Large intestine (tissue), 3 donors: ENCODE measurements at regions not wholly inside any gene's neighbourhood (a gene's known extent, or its start where the extent isn't known, plus 50 kb on each side); places are given as distances from the start of the nearest gene placed in this dataset.

Experiments
- DNase-seq, 2 donors: peaks; one replicate each; pipeline versions ENCODE4 v3.0.0 to v3.0.0-alpha.2; 2013
- H3K27ac ChIP-seq: one replicate; pipeline ENCODE4 v1.5.1; 2013; ENCODE audit warnings: low read length
- H3K27me3 ChIP-seq: 2 replicates; pipeline ENCODE4 v1.6.1; 2013; ENCODE audit warnings: low read length; ENCODE audit not compliant: control insufficient read depth, insufficient read depth
- H3K36me3 ChIP-seq: 2 replicates; pipeline ENCODE4 v1.6.1; 2013; ENCODE audit warnings: low read length; ENCODE audit not compliant: control insufficient read depth, insufficient read depth
- H3K4me1 ChIP-seq: one replicate; pipeline ENCODE4 v1.6.1; 2013; ENCODE audit warnings: low read length; ENCODE audit not compliant: control insufficient read depth, insufficient read depth
- H3K4me3 ChIP-seq: one replicate; pipeline ENCODE4 v1.5.1; 2013; ENCODE audit warnings: low read length
- H3K9me3 ChIP-seq: one replicate; pipeline ENCODE4 v1.6.1; 2013; ENCODE audit warnings: mild to moderate bottlenecking, low read depth, low read length, moderate library complexity; ENCODE audit not compliant: control insufficient read depth
- WGBS: methylation state at CpG from one replicate; pipeline ENCODE4 v1.1.5; 2013; ENCODE audit warnings: low lambda C conversion rate; ENCODE audit not compliant: insufficient coverage; 5-methylcytosine and 5-hydroxymethylcytosine counted together

GRCh38 chr9:3125602-3126405 is 281.9 kb upstream of the PUM3 start:
- H3K4me3 ChIP-seq, result no peak overlapping the region
- WGBS, result 90% methylated on average over 2 of the region's 6 CpGs
- no peak for DNase-seq

GRCh38 chr9:3124001-3124400 is 280.1 kb upstream of the PUM3 start:
- H3K36me3 ChIP-seq, result no peaks in the 10 kb centered on the region
- no peak overlapping the region for H3K4me3 ChIP-seq
- DNase-seq, result no peak
- no peaks in the 10 kb centered on the region for H3K27me3 ChIP-seq
- no peak overlapping the region for H3K27ac ChIP-seq
- H3K9me3 ChIP-seq, result no peaks in the 10 kb centered on the region
- no peaks in the 10 kb centered on the region for H3K4me1 ChIP-seq
- no CpG with 5 or more reads among the region's 2 CpGs for WGBS

More at GRCh38 chr9:3125602-3126405, 281.9 kb upstream of the PUM3 start:
- no peaks in the 10 kb centered on the region for H3K4me1 ChIP-seq
- no peaks in the 10 kb centered on the region for H3K9me3 ChIP-seq
- no peaks in the 10 kb centered on the region for H3K27me3 ChIP-seq
- no peaks in the 10 kb centered on the region for H3K36me3 ChIP-seq
- H3K27ac ChIP-seq, result no peak overlapping the region

- Histone ChIP-seq H3K4me1 (no peaks in the 10 kb centered on the region), H3K27me3 (no peaks in the 10 kb centered on the region), H3K4me3 (no peak overlapping the region), H3K36me3 (no peaks in the 10 kb centered on the region), H3K27ac (no peak overlapping the region), H3K9me3 (no peaks in the 10 kb centered on the region)
- no peak for DNase-seq
These were observed 274.2 kb upstream of the PUM3 start for GRCh38 chr9:3118081-3118480.

DNA sequence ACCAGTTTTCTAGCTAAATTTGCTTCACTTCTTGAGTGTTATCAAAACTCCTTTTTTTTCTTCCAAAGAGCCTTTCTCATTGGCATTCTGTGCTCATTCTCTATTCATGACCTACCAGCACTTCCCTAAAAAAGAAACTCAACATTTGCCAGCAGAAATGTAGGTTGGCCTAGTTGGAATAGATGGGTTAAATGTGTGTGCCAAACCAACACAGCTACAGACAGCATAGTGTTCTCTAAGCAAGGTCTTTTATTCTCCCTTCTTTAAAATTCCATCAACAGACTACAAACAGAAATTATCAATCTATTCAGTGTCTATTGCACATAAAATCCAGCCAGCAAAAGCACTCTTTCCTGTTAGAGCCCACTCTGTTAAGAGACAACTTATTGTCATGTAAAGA is 255.8 kb upstream of the PUM3 start:
- H3K4me3 ChIP-seq, result no peak overlapping the region
- no peaks in the 10 kb centered on the region for H3K4me1 ChIP-seq
- DNase-seq, result no peak
- H3K9me3 ChIP-seq, result no peaks in the 10 kb centered on the region
- no peak overlapping the region for H3K27ac ChIP-seq
- no peaks in the 10 kb centered on the region for H3K27me3 ChIP-seq
- no peaks in the 10 kb centered on the region for H3K36me3 ChIP-seq

- no peak for DNase-seq
- 94% methylated on average over 2 of the region's 8 CpGs for WGBS
- Histone ChIP-seq H3K4me3 (no peak overlapping the region), H3K9me3 (no peaks in the 10 kb centered on the region), H3K27ac (no peak overlapping the region), H3K4me1 (no peaks in the 10 kb centered on the region), H3K27me3 (no peaks in the 10 kb centered on the region), H3K36me3 (no peaks in the 10 kb centered on the region)
These were observed 244.3 kb upstream of the PUM3 start for GRCh38 chr9:3088219-3088618.

DNA sequence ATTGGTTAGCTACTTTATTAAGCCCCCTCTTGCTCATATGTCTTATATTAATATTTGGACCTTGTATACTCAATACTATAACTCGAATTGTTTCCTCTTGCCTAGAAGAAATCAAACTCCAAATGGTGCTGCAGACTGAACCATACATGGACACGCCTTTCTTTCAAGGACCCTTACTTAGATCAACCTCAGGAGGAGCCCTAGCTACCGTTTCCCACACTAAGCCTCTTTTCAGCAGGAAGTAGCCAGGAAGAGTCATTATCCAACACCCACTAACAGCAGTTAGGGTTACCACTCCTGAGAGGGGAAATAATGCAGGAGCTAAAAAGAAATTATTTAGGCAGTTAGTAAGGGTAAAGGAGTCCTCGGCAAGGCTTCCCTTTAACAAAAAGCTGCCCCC is 243.8 kb upstream of the PUM3 start:
- H3K4me3 ChIP-seq, result no peak overlapping the region
- H3K36me3 ChIP-seq, result no peaks in the 10 kb centered on the region
- no peaks in the 10 kb centered on the region for H3K9me3 ChIP-seq
- no peak overlapping the region for H3K27ac ChIP-seq
- no peaks in the 10 kb centered on the region for H3K27me3 ChIP-seq
- H3K4me1 ChIP-seq, result no peaks in the 10 kb centered on the region
- DNase-seq, result no peak
- no CpG with 5 or more reads among the region's 4 CpGs for WGBS

- Histone ChIP-seq H3K4me3 (no peak overlapping the region), H3K36me3 (no peaks in the 10 kb centered on the region), H3K27ac (no peak overlapping the region), H3K27me3 (no peaks in the 10 kb centered on the region), H3K4me1 (no peaks in the 10 kb centered on the region), H3K9me3 (no peaks in the 10 kb centered on the region)
- no peak for DNase-seq
- WGBS, result 75% methylated on average over 1 of the region's 3 CpGs
These were observed 237.1 kb upstream of the PUM3 start for GRCh38 chr9:3080951-3081350.

DNA sequence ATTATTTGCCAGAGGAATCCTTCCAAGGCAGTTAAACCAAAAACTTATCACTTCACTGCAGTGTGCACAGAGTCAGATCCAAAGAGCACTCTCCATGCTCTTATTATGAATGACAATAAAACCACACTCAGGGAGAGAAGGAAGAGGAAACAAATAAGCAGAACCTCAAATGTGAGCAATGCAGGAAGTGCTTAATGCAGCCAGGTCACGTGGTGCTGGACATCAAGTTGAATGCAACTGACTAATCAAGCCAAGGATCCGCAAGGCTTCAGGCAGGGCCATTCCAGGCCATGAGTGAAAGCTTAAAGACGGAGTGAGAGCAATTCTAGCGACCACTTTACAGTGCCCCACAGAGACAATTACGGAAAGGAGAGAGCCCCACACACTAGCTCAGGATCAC is 230.4 kb upstream of the PUM3 start:
- Histone ChIP-seq H3K4me1 (no peaks in the 10 kb centered on the region), H3K4me3 (no peak overlapping the region), H3K36me3 (no peaks in the 10 kb centered on the region), H3K27me3 (no peaks in the 10 kb centered on the region), H3K9me3 (no peaks in the 10 kb centered on the region), H3K27ac (no peak overlapping the region)
- no peak for DNase-seq
- no CpG with 5 or more reads among the region's 5 CpGs for WGBS

- no peak for DNase-seq
- Histone ChIP-seq H3K4me3 (no peak overlapping the region), H3K27ac (no peak overlapping the region), H3K36me3 (no peaks in the 10 kb centered on the region), H3K9me3 (no peaks in the 10 kb centered on the region), H3K4me1 (no peaks in the 10 kb centered on the region), H3K27me3 (no peaks in the 10 kb centered on the region)
- no CpG with 5 or more reads among the region's 1 CpG for WGBS
These were observed 222.7 kb upstream of the PUM3 start for GRCh38 chr9:3066591-3066990.

GRCh38 chr9:3059781-3060468 is 216.0 kb upstream of the PUM3 start:
- Histone ChIP-seq H3K27ac (no peak overlapping the region), H3K27me3 (no peaks in the 10 kb centered on the region), H3K4me1 (no peaks in the 10 kb centered on the region), H3K36me3 (no peaks in the 10 kb centered on the region), H3K9me3 (no peaks in the 10 kb centered on the region), H3K4me3 (no peak overlapping the region)
- no CpG with 5 or more reads among the region's 3 CpGs for WGBS
- DNase-seq, result no peak

DNA sequence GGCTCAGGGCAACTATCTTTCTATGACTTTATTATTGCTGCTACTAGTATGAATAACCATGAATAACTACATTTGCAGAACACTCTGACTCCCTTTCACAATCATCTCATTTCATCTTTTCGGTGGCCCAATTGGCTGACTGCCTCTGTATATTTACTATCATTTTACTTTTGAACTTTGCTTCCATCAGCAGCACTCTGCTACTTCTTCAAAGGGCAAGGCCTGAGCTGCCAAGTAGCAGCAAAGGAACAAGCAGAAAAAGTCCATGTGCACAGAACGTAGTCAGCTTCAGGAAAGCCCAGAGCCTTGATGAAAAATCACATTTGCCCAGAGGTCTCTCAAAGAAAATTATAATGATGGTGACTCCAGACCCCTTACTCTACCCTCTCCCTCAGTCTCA is 214.5 kb upstream of the PUM3 start:
- DNase-seq, result no peak
- no peak overlapping the region for H3K27ac ChIP-seq
- H3K9me3 ChIP-seq, result no peaks in the 10 kb centered on the region
- H3K4me3 ChIP-seq, result no peak overlapping the region
- WGBS, result no CpG with 5 or more reads among the region's 2 CpGs
- no peaks in the 10 kb centered on the region for H3K36me3 ChIP-seq
- H3K27me3 ChIP-seq, result no peaks in the 10 kb centered on the region
- H3K4me1 ChIP-seq, result no peaks in the 10 kb centered on the region
